BLaER1 (cell line): ENCODE measurements at regions not wholly inside any gene's neighbourhood (a gene's known extent, or its start where the extent isn't known, plus 50 kb on each side); places are given as distances from the start of the nearest gene placed in this dataset.

Source experiments
- H3K27ac ChIP-seq: shearing (Covaris generic); formaldehyde crosslinking; 2 replicates; pipeline ENCODE4 v1.8.1; 2022
- H3K27me3 ChIP-seq: shearing (Covaris generic); formaldehyde crosslinking; 2 replicates; pipeline ENCODE4 v1.8.1; 2022
- H3K36me3 ChIP-seq: shearing (Covaris generic); formaldehyde crosslinking; 2 replicates; pipeline ENCODE4 v1.8.1; 2022
- H3K4me1 ChIP-seq: shearing (Covaris generic); formaldehyde crosslinking; 2 replicates; pipeline ENCODE4 v1.8.1; 2022
- H3K4me2 ChIP-seq: shearing (Covaris generic); formaldehyde crosslinking; 2 replicates; pipeline ENCODE4 v1.8.1; 2022
- H3K4me3 ChIP-seq: shearing (Covaris generic); formaldehyde crosslinking; 2 replicates; pipeline ENCODE4 v1.8.1; 2022
- H3K9ac ChIP-seq: shearing (Covaris generic); formaldehyde crosslinking; 2 replicates; pipeline ENCODE4 v1.8.1; 2022
- H3K9me3 ChIP-seq: shearing (Covaris generic); formaldehyde crosslinking; 2 replicates; pipeline ENCODE4 v1.8.1; 2022
- H4K20me1 ChIP-seq: shearing (Covaris generic); formaldehyde crosslinking; 2 replicates; pipeline ENCODE4 v1.8.1; 2022
- Cebpa-rat ChIP-seq: shearing (Covaris generic); IDR thresholded peaks from 2 replicates; pipeline ENCODE4 v1.8.1; 2022

- H3K27me3 ChIP-seq, result no peaks in the 10 kb centered on the region
- no peaks in the 10 kb centered on the region for H3K36me3 ChIP-seq
- H4K20me1 ChIP-seq, result no peaks in the 10 kb centered on the region
- H3K4me1 ChIP-seq, result no peaks in the 10 kb centered on the region
- H3K9me3 ChIP-seq, result no peaks in the 10 kb centered on the region
- H3K27ac ChIP-seq, result no peak overlapping the region
- H3K9ac ChIP-seq, result no peak overlapping the region
- no peak for TF ChIP-seq Cebpa-rat
- no peak overlapping the region for H3K4me3 ChIP-seq
- no peak overlapping the region for H3K4me2 ChIP-seq
Observed at GRCh38 chr11:41578421-41579051, 119.1 kb upstream of the LRRC4C start.

DNA sequence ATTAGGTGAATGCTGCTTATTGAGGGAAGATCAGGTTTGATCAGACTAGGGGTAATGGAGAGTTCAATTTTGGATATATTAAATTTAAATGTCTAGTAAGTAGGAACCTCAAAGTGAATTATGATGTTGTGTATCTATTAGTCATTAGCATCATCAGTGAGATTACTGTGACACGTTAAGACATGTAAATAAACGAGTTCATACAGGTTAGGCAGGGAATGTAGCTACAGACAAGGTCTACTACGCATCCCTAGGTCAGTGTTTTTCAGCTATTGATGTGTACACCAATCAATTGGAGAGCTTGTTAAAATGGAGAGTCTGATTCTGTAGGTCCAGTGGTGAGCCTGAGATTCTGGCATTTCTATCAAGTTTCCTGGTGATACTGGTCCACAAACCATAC lies 120.1 kb upstream of the LRRC4C start:
- TF ChIP-seq Cebpa-rat, result no peak
- no peaks in the 10 kb centered on the region for H4K20me1 ChIP-seq
- no peaks in the 10 kb centered on the region for H3K9me3 ChIP-seq
- no peaks in the 10 kb centered on the region for H3K27me3 ChIP-seq
- no peaks in the 10 kb centered on the region for H3K36me3 ChIP-seq
- H3K4me3 ChIP-seq, result no peak overlapping the region
- no peak overlapping the region for H3K9ac ChIP-seq
- H3K4me1 ChIP-seq, result no peaks in the 10 kb centered on the region
- H3K4me2 ChIP-seq, result no peak overlapping the region
- no peak overlapping the region for H3K27ac ChIP-seq

GRCh38 chr11:41609511-41609910 lies 150.1 kb upstream of the LRRC4C start:
- no peak overlapping the region for H3K4me2 ChIP-seq
- no peak overlapping the region for H3K9ac ChIP-seq
- no peaks in the 10 kb centered on the region for H3K36me3 ChIP-seq

GRCh38 chr11:41612415-41612814 lies 153.0 kb upstream of the LRRC4C start:
- no peaks in the 10 kb centered on the region for H4K20me1 ChIP-seq
- H3K4me2 ChIP-seq, result no peak overlapping the region
- no peak overlapping the region for H3K9ac ChIP-seq
- H3K4me3 ChIP-seq, result no peak overlapping the region
- peaks cover 7% of the 10 kb centered on the region for H3K9me3 ChIP-seq
- H3K36me3 ChIP-seq, result no peaks in the 10 kb centered on the region
- no peak for TF ChIP-seq Cebpa-rat
- H3K4me1 ChIP-seq, result no peaks in the 10 kb centered on the region
- H3K27ac ChIP-seq, result no peak overlapping the region
- no peaks in the 10 kb centered on the region for H3K27me3 ChIP-seq

More at GRCh38 chr11:41609511-41609910, 150.1 kb upstream of the LRRC4C start:
- Histone ChIP-seq H3K9me3 (peaks cover 2% of the 10 kb centered on the region), H4K20me1 (no peaks in the 10 kb centered on the region), H3K4me3 (no peak overlapping the region), H3K27ac (no peak overlapping the region), H3K27me3 (no peaks in the 10 kb centered on the region), H3K4me1 (no peaks in the 10 kb centered on the region)
- no peak for TF ChIP-seq Cebpa-rat

- H3K4me3 ChIP-seq, result no peak overlapping the region
- TF ChIP-seq Cebpa-rat, result no peak
- no peak overlapping the region for H3K9ac ChIP-seq
- no peaks in the 10 kb centered on the region for H3K36me3 ChIP-seq
- H3K9me3 ChIP-seq, result peaks cover 7% of the 10 kb centered on the region
- H3K4me2 ChIP-seq, result no peak overlapping the region
- no peaks in the 10 kb centered on the region for H3K27me3 ChIP-seq
- H3K27ac ChIP-seq, result no peak overlapping the region
- no peaks in the 10 kb centered on the region for H3K4me1 ChIP-seq
- no peaks in the 10 kb centered on the region for H4K20me1 ChIP-seq
Observed at GRCh38 chr11:41613326-41613725, 153.9 kb upstream of the LRRC4C start.

DNA sequence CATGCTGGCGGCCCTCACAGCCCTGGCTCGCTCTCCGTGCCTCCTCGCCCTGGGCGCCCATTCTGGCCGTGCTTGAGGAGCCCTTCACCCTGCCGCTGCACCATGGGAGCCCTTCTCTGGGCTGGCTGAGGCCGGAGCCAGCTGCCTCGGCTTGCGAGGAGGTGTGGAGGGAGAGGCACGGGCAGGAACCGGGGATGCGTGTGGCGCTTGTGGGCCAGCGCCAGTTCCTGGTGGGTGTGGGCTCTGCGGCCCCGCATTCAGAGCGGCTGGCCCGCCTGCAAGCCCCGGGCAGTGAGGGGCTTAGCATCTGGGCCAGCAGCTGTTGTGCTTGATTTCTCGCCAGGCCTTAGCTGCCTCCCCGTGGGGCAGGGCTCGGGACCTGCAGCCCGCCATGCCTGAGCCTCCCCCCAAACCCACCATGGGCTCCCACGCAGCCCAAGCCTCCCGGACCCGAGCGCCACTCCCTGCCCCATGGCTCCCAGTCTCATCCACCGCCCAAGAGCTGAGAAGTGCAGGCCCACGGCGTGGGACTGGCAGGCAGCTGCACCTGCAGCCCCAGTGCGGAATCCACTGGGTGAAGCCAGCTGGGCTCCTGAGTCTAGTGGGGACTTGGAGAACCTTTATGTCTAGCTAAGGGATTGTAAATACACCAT lies 163.4 kb upstream of the LRRC4C start:
- H4K20me1 ChIP-seq, result no peaks in the 10 kb centered on the region

DNA sequence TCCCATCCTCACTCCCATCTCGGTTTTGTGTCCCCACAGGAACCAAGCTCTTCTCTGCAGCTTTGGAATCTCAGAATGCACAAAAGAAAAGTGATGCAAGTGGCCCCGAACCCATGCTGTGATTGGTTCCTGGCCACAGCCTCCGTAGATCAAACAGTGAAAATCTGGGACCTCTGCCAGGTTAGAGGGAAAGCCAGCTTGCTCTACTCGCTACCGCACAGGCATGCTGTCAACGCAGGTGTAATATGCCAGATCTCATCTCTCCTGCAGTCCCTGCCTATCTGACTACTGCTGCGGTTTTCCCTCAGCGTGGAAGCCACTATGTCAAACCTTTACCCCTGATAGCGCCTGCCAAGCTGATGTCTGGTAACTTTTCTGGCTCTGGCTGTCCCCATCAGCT lies 200.5 kb upstream of the LRRC4C start:
- no peaks in the 10 kb centered on the region for H3K9me3 ChIP-seq
- TF ChIP-seq Cebpa-rat, result no peak
- no peaks in the 10 kb centered on the region for H3K36me3 ChIP-seq
- H3K27ac ChIP-seq, result no peak overlapping the region
- no peak overlapping the region for H3K4me2 ChIP-seq
- no peak overlapping the region for H3K9ac ChIP-seq
- no peaks in the 10 kb centered on the region for H3K4me1 ChIP-seq
- no peak overlapping the region for H3K4me3 ChIP-seq
- no peaks in the 10 kb centered on the region for H4K20me1 ChIP-seq
- no peaks in the 10 kb centered on the region for H3K27me3 ChIP-seq

More for the DNA sequence above, 163.4 kb upstream of the LRRC4C start:
- Histone ChIP-seq H3K4me3 (no peak overlapping the region), H3K27ac (no peak overlapping the region), H3K9ac (no peak overlapping the region), H3K4me2 (no peak overlapping the region), H3K9me3 (no peaks in the 10 kb centered on the region; the same call in 1 of the 2 replicates), H3K4me1 (no peaks in the 10 kb centered on the region), H3K36me3 (no peaks in the 10 kb centered on the region), H3K27me3 (no peaks in the 10 kb centered on the region)
- TF ChIP-seq Cebpa-rat, result no peak

DNA sequence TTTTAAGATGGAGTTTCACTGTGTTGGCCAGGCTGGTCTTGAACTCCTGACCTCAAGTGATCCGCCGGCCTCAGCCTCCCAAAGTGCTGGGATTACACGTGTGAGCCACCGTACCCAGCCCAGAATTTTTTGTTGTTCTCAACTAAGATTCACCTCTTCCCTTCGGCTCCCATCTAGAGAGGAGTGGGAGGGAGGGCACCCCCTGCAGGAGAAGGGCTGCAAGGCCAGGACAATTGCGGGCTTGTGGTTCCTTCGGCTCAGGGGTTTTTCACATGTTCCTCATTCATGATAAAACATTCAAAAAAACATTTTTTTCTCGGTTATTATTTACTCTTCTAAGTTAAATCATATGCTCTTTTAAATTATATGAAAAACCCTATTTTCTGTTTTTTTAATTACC lies 201.1 kb upstream of the LRRC4C start:
- Histone ChIP-seq H3K27ac (no peak overlapping the region), H3K4me2 (no peak overlapping the region), H3K4me3 (no peak overlapping the region), H3K36me3 (no peaks in the 10 kb centered on the region), H3K27me3 (no peaks in the 10 kb centered on the region), H4K20me1 (no peaks in the 10 kb centered on the region), H3K9me3 (no peaks in the 10 kb centered on the region), H3K4me1 (no peaks in the 10 kb centered on the region), H3K9ac (no peak overlapping the region)
- no peak for TF ChIP-seq Cebpa-rat

DNA sequence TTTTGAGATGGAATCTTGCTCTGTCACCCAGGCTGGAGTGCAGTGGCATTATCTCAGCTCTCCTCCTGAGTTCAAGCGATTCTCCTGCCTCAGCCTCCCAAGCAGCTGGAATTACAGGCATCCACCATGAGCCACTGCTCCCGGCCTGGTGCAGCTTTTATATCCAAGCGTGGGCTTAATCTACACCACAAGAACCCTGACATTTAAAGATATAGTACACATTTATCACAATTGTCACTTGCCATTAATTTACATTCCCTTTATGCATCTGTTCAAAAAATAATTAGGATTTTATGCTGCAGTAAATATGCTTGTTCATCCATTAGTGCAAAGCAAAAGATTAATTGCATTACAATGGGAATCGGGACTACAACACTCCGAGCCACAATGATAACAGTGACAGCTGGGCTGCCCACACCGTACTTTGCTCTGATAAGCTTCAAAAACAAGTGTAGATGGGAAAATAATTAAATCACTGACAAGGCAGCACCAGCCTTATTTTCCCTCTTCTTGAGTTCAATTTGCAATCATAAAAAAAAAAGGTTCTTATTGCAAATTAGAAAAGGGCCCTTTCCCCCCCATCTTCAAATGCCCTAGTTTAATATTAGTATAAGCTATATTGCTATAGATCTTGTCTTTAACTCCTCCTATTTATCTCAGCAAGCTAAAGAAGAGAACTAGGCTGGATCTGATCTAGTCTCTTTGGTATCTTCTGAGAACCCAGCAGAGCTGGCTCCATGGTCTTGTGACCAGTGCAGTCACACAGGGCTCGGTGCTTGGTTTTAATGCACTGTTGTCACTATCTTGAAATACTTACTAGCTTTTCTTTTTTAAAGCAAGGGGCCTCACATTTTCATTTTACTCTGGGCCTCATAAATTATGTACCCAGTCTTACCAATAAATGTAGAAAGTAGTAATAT lies 206.2 kb upstream of the LRRC4C start:
- H3K4me1 ChIP-seq, result no peaks in the 10 kb centered on the region
- H3K9ac ChIP-seq, result no peak overlapping the region
- H3K27ac ChIP-seq, result no peak overlapping the region
- TF ChIP-seq Cebpa-rat, result no peak
- H3K36me3 ChIP-seq, result no peaks in the 10 kb centered on the region
- no peaks in the 10 kb centered on the region for H3K9me3 ChIP-seq
- no peaks in the 10 kb centered on the region for H3K27me3 ChIP-seq
- H3K4me2 ChIP-seq, result no peak overlapping the region
- no peaks in the 10 kb centered on the region for H4K20me1 ChIP-seq
- H3K4me3 ChIP-seq, result no peak overlapping the region
